ENCODE measurements at regions not wholly inside any gene's neighbourhood (a gene's known extent, or its start where the extent isn't known, plus 50 kb on each side); places are given as distances from the start of the nearest gene placed in this dataset.

GRCh38 chr15:59845942-59846499, 156.9 kb upstream of the BNIP2 start:
- H3K4me3 ChIP-seq (ENCODE audit: low read depth, low read length) = no peak overlapping the region
- H3K27ac ChIP-seq (ENCODE audit: extremely low read depth, low read depth, low read length) = no peak overlapping the region
- no peaks in the 10 kb centered on the region for H3K9me3 ChIP-seq (ENCODE audit: control insufficient read depth, insufficient read depth, low read depth, low read length)
- no peaks in the 10 kb centered on the region for H3K4me1 ChIP-seq (ENCODE audit: control insufficient read depth, insufficient read depth, low read length)
- ChIA-PET POLR2A (no interaction called here), CTCF (interaction anchor here (0.7 kb wide), 1 partner anchor 33 kb away, joined by 3 read pairs; no protein-coding TSS in a partner anchor)
- TF ChIP-seq ZNF548 (tag by site-specific recombination; IDR thresholded peaks at IDR 0.05) (no peak), HOXA7 (CRISPR knock-in tag; IDR thresholded peaks at IDR 0.05; ENCODE audit: borderline replicate concordance) (no peak), ZNF16 (tag by site-specific recombination; IDR thresholded peaks at IDR 0.05; ENCODE audit: low read depth) (no peak), OVOL3 (tag by site-specific recombination; IDR thresholded peaks at IDR 0.05) (no peak), ZBTB6 (tag by site-specific recombination; IDR thresholded peaks at IDR 0.05) (no peak), GFI1B (tag by site-specific recombination; IDR thresholded peaks at IDR 0.05) (no peak), ZNF211 (tag by site-specific recombination; IDR thresholded peaks at IDR 0.05; ENCODE audit: low read depth) (no peak), ZBTB8A (tag by site-specific recombination; IDR thresholded peaks at IDR 0.05) (no peak), ZNF280D (tag by site-specific recombination; IDR thresholded peaks at IDR 0.05) (no peak), ZNF112 (tag by site-specific recombination; IDR thresholded peaks at IDR 0.05) (no peak), ZNF792 (tag by site-specific recombination; IDR thresholded peaks at IDR 0.05) (no peak)
- TF ChIP-seq, protein P1, sequence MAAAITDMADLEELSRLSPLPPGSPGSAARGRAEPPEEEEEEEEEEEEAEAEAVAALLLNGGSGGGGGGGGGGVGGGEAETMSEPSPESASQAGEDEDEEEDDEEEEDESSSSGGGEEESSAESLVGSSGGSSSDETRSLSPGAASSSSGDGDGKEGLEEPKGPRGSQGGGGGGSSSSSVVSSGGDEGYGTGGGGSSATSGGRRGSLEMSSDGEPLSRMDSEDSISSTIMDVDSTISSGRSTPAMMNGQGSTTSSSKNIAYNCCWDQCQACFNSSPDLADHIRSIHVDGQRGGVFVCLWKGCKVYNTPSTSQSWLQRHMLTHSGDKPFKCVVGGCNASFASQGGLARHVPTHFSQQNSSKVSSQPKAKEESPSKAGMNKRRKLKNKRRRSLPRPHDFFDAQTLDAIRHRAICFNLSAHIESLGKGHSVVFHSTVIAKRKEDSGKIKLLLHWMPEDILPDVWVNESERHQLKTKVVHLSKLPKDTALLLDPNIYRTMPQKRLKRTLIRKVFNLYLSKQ (tag by site-specific recombination; IDR thresholded peaks at IDR 0.05; ENCODE audit: borderline replicate concordance) = no peak
- TF ChIP-seq, protein P2, sequence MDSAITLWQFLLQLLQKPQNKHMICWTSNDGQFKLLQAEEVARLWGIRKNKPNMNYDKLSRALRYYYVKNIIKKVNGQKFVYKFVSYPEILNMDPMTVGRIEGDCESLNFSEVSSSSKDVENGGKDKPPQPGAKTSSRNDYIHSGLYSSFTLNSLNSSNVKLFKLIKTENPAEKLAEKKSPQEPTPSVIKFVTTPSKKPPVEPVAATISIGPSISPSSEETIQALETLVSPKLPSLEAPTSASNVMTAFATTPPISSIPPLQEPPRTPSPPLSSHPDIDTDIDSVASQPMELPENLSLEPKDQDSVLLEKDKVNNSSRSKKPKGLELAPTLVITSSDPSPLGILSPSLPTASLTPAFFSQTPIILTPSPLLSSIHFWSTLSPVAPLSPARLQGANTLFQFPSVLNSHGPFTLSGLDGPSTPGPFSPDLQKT (IDR thresholded peaks at IDR 0.05; ENCODE audit: borderline replicate concordance, low read depth, low read length) = no peak
- TF ChIP-seq, protein P3, sequence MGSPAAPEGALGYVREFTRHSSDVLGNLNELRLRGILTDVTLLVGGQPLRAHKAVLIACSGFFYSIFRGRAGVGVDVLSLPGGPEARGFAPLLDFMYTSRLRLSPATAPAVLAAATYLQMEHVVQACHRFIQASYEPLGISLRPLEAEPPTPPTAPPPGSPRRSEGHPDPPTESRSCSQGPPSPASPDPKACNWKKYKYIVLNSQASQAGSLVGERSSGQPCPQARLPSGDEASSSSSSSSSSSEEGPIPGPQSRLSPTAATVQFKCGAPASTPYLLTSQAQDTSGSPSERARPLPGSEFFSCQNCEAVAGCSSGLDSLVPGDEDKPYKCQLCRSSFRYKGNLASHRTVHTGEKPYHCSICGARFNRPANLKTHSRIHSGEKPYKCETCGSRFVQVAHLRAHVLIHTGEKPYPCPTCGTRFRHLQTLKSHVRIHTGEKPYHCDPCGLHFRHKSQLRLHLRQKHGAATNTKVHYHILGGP (tag by site-specific recombination; IDR thresholded peaks at IDR 0.05) = no peak
- H3K36me3 ChIP-seq (ENCODE audit: control insufficient read depth in 2 of 2, insufficient read depth in 1 of 2, low read length in 2 of 2) = no peaks in the 10 kb centered on the region

GRCh38 chr15:59843609-59844008, 154.5 kb upstream of the BNIP2 start:
- H3K4me1 ChIP-seq (ENCODE audit: control insufficient read depth, insufficient read depth, low read length) = no peaks in the 10 kb centered on the region; the same call in 1 of the 2 replicates
- H3K36me3 ChIP-seq (ENCODE audit: control insufficient read depth in 2 of 2, insufficient read depth in 1 of 2, low read length in 2 of 2) = no peaks in the 10 kb centered on the region
- H3K27ac ChIP-seq (ENCODE audit: extremely low read depth, low read depth, low read length) = no peak overlapping the region
- no peak for TF ChIP-seq PBX3 (CRISPR knock-in tag; IDR thresholded peaks at IDR 0.05)
- TF ChIP-seq SCRT1 (tag by site-specific recombination; IDR thresholded peaks at IDR 0.05; ENCODE audit: borderline replicate concordance) = no peak
- CTCF ChIA-PET = interaction anchor here (1.4 kb wide), 1 partner anchor 336 kb away, joined by 3 read pairs; no protein-coding TSS in a partner anchor
- POLR2A ChIA-PET = no interaction called here
- H3K4me3 ChIP-seq (ENCODE audit: low read depth, low read length) = no peak overlapping the region
- H3K9me3 ChIP-seq (ENCODE audit: control insufficient read depth, insufficient read depth, low read depth, low read length) = no peaks in the 10 kb centered on the region
